ENCODE measurements at regions not wholly inside any gene's neighbourhood (a gene's known extent, or its start where the extent isn't known, plus 50 kb on each side); places are given as distances from the start of the nearest gene placed in this dataset.
"Not testable (repeated sequence)": the region's sequence is repeated elsewhere in the genome, so short reads cannot be mapped to it uniquely, and the experiment has no call there.

DNA sequence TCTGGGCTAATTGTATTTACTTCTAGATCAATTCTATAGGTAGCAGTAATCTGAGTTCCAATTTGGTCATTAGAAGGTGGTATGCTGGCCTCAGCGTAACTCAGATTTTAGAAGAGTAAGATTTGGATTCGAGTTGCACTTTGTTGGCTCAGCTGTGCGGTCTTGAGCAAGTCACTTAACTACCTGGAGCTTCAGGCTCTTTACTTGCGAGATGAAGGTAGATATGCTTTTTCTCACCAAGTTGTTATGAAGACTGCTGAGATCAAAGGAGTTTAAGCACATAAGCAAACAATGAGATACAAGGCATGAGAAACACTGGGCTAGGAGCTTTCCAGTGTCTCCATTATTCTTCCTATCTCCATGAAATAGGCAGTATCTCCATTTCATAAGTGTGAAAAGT, 133.8 kb upstream of the RANBP3L start:
- no peak for DNase-seq

- no peak for DNase-seq
Measured at GRCh38 chr5:36436306-36436705, 134.6 kb upstream of the RANBP3L start.

- DNase-seq = no peak
Measured at GRCh38 chr5:36438765-36439561, 137.3 kb upstream of the RANBP3L start.

GRCh38 chr5:36440300-36440699, 138.6 kb upstream of the RANBP3L start:
- DNase-seq = no peak

DNA sequence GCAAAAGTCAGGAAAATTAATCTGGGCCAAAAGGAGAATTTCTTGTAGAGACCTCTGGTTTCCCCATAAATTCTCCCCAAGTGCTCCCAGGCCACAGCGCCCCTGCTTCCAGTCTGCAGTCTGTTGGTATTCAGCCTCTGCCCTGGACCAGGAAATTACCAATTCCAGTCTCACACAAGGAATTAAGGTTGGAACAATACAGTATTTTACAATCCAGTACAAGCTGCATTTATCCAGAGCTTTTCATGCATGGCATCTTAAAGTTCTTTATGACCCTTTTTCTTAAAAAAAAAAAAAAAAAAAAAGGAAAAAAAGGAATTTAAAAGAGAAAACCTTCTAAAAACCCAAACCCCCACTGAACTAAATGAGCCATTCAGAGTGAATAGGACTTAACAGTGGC, 139.6 kb upstream of the RANBP3L start:
- DNase-seq = no peak

- DNase-seq = no peak
Measured at GRCh38 chr5:36442352-36442751, 140.7 kb upstream of the RANBP3L start.

- no peak for DNase-seq
Measured at GRCh38 chr5:36442796-36443195, 141.1 kb upstream of the RANBP3L start.

DNA sequence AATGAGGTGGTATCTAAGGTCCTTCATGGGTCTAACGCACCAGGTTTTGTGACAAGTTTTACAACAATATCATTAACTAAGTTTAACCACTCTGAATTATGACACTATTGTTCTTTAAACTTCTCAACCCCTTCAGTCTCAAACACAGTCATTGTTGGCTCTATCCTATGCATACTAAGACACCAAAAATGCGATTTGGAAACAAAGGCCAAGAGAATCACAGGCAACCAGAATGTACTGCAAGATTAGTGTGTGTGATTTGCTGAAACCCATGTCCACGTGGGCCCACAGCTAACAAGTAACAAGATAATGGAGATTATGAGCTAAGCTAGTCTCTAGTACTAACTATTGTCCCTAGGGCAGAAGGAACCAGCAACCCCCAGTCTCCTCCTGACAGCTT, 142.2 kb upstream of the RANBP3L start:
- no peak for DNase-seq

DNA sequence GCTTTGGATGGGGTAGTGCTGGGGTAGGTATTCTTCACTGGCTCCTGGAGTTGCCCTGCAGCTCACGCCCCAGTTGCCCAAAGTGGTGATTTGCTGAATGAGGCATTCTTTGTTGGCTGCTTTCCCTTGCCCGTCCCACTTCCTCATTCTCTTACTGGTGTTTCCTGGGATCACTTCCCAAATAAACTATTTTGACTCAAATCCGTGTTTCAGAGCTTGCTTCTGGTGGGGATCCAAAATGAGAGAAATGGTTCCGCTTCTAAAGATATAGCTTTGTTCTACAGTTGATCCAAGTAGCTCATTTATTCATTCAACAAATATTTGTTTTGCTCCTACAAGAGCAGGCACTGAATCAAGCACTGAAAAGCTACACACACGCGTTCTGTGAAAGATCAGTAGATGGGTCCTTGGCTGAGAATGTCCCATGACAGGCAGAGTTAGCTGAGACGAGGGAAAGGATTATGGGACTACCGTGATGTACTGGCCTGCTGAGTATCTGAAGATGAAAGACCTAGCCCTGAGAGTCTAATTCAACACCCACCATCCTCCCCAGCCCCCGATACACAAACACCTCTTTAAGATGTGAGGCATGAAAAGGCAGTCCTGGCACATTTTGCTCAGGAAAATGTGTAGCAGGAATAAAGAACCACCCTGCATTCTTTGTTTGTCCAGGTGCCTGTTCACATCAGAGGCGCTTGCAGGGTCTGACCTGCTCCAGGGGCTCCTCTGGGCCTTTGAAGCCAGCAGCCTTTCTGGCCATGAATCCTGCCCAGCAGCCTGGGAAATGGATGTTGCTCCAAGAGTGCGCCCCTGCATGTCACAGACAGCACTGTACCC, 143.1 kb upstream of the RANBP3L start:
- DNase-seq = no peak

GRCh38 chr5:36447776-36448175, 146.1 kb upstream of the RANBP3L start:
- no peak for DNase-seq

DNA sequence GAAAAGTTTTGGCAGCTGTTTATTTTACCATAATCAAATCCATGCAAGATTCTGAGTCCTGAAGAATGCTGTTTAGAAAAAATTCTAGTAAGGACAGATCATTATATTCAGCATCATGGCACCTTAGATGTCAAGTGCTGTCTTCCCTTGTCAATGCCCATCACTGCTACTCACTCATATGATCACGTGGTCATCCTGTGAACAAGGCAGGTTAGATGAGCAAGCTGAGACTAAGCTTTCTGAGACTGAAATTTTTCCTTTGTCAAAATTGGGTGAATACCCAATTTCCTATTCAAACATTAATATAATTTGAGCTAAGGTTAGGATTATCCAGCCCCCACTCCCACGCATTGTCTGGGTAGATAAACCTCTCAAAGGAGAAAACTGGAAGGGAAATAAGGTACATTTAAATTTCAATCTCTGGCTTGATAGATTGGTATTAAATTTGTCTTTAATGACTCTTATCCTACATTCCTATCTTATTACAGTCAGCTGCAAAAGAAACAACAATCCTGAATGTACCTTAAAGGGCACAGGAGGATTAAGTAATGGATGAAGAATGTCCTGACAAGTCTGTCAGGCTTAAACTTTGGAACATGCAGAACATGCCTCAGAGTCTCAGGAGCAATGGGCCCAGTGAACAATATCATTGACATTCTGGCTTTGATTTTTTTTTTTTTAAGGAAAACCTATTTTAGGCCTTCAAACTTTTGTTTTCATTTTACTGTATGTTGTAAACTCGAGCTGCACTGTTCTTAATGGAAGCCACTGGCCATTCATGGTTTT, 148.7 kb upstream of the RANBP3L start:
- DNase-seq = no peak

GRCh38 chr5:36452424-36453006, 150.8 kb upstream of the RANBP3L start:
- no peak for DNase-seq

DNA sequence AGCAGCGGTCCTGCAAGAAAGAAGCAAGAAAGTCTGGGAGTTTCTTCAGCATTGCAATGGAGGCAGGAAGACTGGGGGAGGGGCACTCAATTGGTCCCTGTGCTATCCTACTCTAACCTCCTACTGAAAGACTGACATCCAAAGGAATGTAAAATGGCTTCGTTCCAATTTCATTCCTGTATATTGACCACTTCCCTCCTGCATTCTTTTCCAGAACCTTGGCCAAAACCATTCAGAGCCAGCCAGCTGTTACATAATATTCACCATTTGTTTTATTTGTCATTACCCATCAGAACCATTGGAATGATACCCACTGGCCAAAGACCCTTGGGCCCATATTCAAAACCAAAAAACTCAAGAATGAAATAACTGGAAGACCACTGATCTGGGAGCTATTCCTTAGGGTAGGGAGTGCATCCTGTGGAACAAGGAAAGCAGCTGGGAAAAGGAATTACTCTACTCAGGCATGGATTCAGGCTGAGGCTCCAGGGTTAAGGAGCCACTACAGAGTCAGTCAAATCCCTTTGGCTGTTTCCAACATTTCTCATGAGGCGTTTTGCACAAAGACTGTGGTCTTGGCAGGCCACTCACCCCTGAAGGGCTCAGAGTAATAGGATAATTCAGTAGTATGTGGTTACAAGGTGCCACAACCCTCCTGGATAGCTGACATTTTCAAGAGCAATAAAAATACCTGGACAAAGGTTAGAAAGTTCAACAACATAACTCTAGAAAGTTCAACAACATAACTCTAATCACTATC, 148.7 kb upstream of the SLC1A3 start:
- no peak for DNase-seq

DNA sequence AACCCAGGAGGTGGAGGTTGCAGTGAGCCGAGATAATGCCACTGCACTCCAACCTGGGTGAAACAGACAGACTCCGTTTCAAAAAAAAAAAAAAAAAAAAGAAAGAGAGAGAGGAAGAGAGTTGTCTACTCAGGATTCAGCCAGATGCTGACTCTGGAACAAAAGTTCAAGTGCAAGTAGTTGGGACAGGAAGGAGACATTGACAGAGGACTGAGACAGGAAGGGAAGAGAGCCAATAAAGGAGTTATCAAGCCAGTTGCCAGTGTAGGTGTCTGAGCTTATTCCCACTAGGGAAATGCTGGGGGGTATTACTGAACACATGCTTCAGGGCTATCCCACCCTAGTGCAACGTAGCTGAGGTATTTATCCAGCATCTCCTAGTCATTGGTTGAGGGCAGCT, 147.7 kb upstream of the SLC1A3 start:
- DNase-seq = no peak

DNA sequence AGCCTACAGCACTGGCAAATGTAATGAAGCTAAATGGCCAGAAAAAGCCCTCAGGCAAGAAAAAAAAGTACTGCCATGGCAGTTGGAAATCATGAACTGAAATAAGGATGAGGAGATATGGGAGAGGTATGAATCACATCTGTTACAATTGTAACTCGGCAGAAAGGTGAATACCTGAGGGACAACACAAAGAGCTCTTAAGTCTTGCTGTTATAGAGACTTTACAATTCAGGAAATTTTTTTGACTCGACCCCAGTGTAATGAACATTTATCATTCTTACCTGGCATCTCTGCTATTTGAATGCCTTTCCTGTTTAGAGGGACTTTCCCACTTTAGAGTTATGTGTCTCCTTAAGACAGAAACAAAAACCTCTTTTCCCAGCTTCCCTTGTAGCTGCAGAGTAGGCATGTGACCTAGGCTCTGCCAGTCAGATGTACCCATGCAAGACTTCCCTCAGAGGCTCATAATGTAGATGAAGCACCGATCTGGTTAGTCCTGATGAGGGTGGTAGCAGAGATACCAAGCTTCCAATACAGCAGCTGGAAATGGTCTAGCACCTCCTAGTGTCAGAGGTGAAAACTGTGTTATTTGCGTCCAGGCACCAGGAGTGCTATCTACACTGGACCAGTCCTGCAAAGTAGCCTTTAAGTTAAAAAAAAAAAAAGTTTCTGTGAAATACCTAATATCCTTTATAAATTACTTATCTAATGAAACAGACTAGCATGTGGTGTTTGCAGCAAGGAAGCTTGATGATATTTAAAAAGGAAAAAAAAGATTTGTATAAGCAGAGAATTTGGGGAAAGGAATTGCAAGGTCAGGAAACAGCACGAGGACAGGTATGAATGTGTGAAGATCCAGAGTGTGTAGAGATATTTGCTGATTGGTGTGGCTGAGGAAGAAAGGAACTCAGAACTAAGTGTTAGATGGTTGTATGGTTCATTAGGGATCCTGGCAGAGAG, 146.9 kb upstream of the SLC1A3 start:
- DNase-seq = no peak

GRCh38 chr5:36462295-36463021, 143.9 kb upstream of the SLC1A3 start:
- DNase-seq = no peak

- DNase-seq = not testable (repeated sequence)
Measured at GRCh38 chr5:36475942-36476341, 130.5 kb upstream of the SLC1A3 start.

DNA sequence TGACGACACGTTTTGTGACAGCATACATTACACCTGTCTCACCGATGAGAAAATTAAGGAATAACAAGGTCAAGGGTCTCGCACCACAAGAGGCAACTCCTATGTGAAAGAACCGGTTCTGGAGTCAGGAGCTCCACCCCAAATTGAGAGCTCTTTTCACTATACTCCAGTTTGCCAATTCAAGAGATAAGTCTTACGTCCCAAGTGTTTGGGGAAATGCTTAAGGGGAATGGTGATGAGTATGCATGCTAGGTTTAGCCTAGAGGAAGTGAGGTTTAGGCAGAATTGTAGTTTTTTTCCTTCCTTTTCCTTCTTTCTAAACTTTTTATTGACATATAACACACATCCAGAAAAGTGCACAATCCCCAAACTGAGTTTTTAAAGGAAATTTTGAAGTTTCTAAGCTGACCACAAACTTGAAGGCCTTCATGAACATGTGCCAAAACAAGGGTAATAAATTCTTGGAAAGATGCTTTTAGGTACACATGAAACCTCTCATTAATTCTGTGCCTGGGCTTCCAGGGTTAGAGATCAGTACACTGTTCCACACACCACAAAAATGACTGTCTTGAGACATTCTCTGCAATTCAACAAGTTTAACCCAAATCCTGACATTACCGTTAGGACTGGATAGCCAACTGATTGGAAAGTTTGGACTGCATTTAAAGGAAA, 127.6 kb upstream of the SLC1A3 start:
- no peak for DNase-seq

GRCh38 chr5:36481454-36482120, 124.8 kb upstream of the SLC1A3 start:
- no peak for DNase-seq

Data from T1000 (cell line).